Suprapubic skin (tissue), 4 donors: ENCODE measurements at regions not wholly inside any gene's neighbourhood (a gene's known extent, or its start where the extent isn't known, plus 50 kb on each side); places are given as distances from the start of the nearest gene placed in this dataset.

Experiments used
- POLR2A ChIP-seq, 2 donors: fragments of 450-650 bp; IDR thresholded peaks; one replicate each; pipeline ENCODE4 v1.6.1; 2017; ENCODE audit warnings: antibody characterized with exemption in 2 of 2, mild to moderate bottlenecking in 2 of 2, moderate library complexity in 2 of 2
- POLR2AphosphoS5 ChIP-seq, 3 donors: sonication (generic); formaldehyde crosslinking; IDR thresholded peaks; one replicate each; pipeline ENCODE4 v1.6.1; 2017; ENCODE audit warnings: antibody characterized with exemption in 3 of 3
- TF ChIP-seq, protein P1 (sequence below), 2 donors: fragments of 200-600 bp in 1 of 2; fragments of 450-650 bp in 1 of 2; sonication (generic) in 1 of 2; IDR thresholded peaks; one replicate each; pipeline ENCODE4 v1.5.1; 2016 to 2019; ENCODE audit warnings: antibody characterized with exemption in 2 of 2, mild to moderate bottlenecking in 1 of 2, moderate library complexity in 1 of 2

DNA sequence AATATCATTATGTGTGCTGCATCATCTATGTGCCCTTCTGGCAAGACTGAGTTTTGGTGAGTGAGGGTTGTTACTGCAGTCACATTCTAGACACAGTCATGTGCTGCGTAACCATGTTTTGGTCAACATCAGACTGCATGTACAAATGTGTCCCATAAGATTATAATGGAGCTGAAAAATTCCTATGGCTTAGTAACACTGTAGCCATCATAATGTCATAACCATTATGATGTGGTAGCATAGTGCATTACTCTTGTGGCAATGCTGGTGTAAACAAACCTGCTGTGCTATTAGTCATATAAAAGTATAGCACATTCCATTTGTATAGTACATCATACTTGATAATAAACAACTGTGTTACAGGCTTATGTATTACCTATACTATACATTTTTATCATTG, 198.1 kb upstream of the NUDT6 start:
- TF ChIP-seq, protein P1, sequence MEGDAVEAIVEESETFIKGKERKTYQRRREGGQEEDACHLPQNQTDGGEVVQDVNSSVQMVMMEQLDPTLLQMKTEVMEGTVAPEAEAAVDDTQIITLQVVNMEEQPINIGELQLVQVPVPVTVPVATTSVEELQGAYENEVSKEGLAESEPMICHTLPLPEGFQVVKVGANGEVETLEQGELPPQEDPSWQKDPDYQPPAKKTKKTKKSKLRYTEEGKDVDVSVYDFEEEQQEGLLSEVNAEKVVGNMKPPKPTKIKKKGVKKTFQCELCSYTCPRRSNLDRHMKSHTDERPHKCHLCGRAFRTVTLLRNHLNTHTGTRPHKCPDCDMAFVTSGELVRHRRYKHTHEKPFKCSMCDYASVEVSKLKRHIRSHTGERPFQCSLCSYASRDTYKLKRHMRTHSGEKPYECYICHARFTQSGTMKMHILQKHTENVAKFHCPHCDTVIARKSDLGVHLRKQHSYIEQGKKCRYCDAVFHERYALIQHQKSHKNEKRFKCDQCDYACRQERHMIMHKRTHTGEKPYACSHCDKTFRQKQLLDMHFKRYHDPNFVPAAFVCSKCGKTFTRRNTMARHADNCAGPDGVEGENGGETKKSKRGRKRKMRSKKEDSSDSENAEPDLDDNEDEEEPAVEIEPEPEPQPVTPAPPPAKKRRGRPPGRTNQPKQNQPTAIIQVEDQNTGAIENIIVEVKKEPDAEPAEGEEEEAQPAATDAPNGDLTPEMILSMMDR (IDR thresholded peaks at IDR 0.05), result no peak
- TF ChIP-seq POLR2A (IDR thresholded peaks at IDR 0.05) (no peak), POLR2AphosphoS5 (IDR thresholded peaks at IDR 0.05) (no peak)
